ENCODE measurements at regions not wholly inside any gene's neighbourhood (a gene's known extent, or its start where the extent isn't known, plus 50 kb on each side); places are given as distances from the start of the nearest gene placed in this dataset.

GRCh38 chr10:20998036-20998435, 100.9 kb upstream of the NEBL start:
- no peak for DNase-seq

GRCh38 chr10:20995123-20995987, 98.2 kb upstream of the NEBL start:
- no peak for DNase-seq

GRCh38 chr10:20993830-20994527, 96.9 kb upstream of the NEBL start:
- DNase-seq = no peak

- DNase-seq = no peak
Measured at GRCh38 chr10:20993389-20993788, 96.3 kb upstream of the NEBL start.

GRCh38 chr10:20991526-20991925, 94.4 kb upstream of the NEBL start:
- no peak for DNase-seq

- no peak for DNase-seq
Measured at GRCh38 chr10:20990604-20991003, 93.5 kb upstream of the NEBL start.

GRCh38 chr10:20988357-20988983, 91.4 kb upstream of the NEBL start:
- no peak for DNase-seq

GRCh38 chr10:20986049-20986448, 88.9 kb upstream of the NEBL start:
- DNase-seq = no peak

GRCh38 chr10:20984662-20985061, 87.6 kb upstream of the NEBL start:
- DNase-seq = no peak

- DNase-seq = no peak
Measured at GRCh38 chr10:20981419-20981953, 84.4 kb upstream of the NEBL start.

GRCh38 chr10:20978617-20979016, 81.5 kb upstream of the NEBL start:
- no peak for DNase-seq

GRCh38 chr10:20977300-20977699, 80.2 kb upstream of the NEBL start:
- DNase-seq = no peak

- DNase-seq = no peak
Measured at GRCh38 chr10:20976891-20977290, 79.8 kb upstream of the NEBL start.

- no peak for DNase-seq
Measured at GRCh38 chr10:20976390-20976789, 79.3 kb upstream of the NEBL start.

- no peak for DNase-seq
Measured at GRCh38 chr10:20975236-20975635, 78.1 kb upstream of the NEBL start.

- DNase-seq = no peak
Measured at GRCh38 chr10:20972925-20973324, 75.8 kb upstream of the NEBL start.

- no peak for DNase-seq
Measured at GRCh38 chr10:20971901-20972300, 74.8 kb upstream of the NEBL start.

- DNase-seq = no peak
Measured at GRCh38 chr10:20970708-20971107, 73.6 kb upstream of the NEBL start.

- no peak for DNase-seq
Measured at GRCh38 chr10:20970044-20970443, 72.9 kb upstream of the NEBL start.

- no peak for DNase-seq
Measured at GRCh38 chr10:20966426-20966825, 69.3 kb upstream of the NEBL start.

- DNase-seq = no peak
Measured at GRCh38 chr10:20963721-20964595, 66.8 kb upstream of the NEBL start.

GRCh38 chr10:20963056-20963455, 65.9 kb upstream of the NEBL start:
- DNase-seq = no peak

- DNase-seq = no peak
Measured at GRCh38 chr10:20962165-20962564, 65.1 kb upstream of the NEBL start.
